ENCODE measurements at regions not wholly inside any gene's neighbourhood (a gene's known extent, or its start where the extent isn't known, plus 50 kb on each side); places are given as distances from the start of the nearest gene placed in this dataset.

GRCh38 chr9:26687421-26687820 is 205.2 kb downstream of the CAAP1 start:
- no peak for TF ChIP-seq EZH2 (IDR thresholded peaks at IDR 0.05; ENCODE audit: borderline replicate concordance, low read length)
- no peak for TF ChIP-seq CTCF (IDR thresholded peaks at IDR 0.05; ENCODE audit: low read length)
- H3K4me1 ChIP-seq (ENCODE audit: insufficient read depth, low read length, severe bottlenecking): no peaks in the 10 kb centered on the region

GRCh38 chr9:26685818-26686217 is 206.8 kb downstream of the CAAP1 start:
- Histone ChIP-seq H3F3A (ENCODE audit: insufficient read depth, low read length) (no peaks in the 10 kb centered on the region), H3K9me2 (ENCODE audit: low read depth, low read length) (no peaks in the 10 kb centered on the region), H3K79me2 (ENCODE audit: insufficient read depth, low read length) (no peaks in the 10 kb centered on the region), H3K4me2 (ENCODE audit: low read length) (no peak overlapping the region), H2AFZ (ENCODE audit: low read length) (no peak overlapping the region), H3K9ac (ENCODE audit: low read length) (no peak overlapping the region), H3K27me3 (ENCODE audit: insufficient read depth, low read length) (no peaks in the 10 kb centered on the region), H3K4me1 (ENCODE audit: insufficient read depth, low read length, severe bottlenecking) (no peaks in the 10 kb centered on the region), H3K36me3 (ENCODE audit: insufficient read depth, low read length) (no peaks in the 10 kb centered on the region), H3K4me3 (ENCODE audit: low read depth, low read length, poor library complexity, severe bottlenecking) (no peak overlapping the region), H3K9me3 (ENCODE audit: low read length) (no peaks in the 10 kb centered on the region), H4K20me1 (ENCODE audit: insufficient read depth, low read length) (no peaks in the 10 kb centered on the region), H3K27ac (ENCODE audit: low read depth, low read length, poor library complexity, severe bottlenecking) (no peak overlapping the region)
- TF ChIP-seq EZH2 (IDR thresholded peaks at IDR 0.05; ENCODE audit: borderline replicate concordance, low read length) (no peak), CTCF (IDR thresholded peaks at IDR 0.05; ENCODE audit: low read length) (no peak)

More at GRCh38 chr9:26687421-26687820, 205.2 kb downstream of the CAAP1 start:
- Histone ChIP-seq H3K79me2 (ENCODE audit: insufficient read depth, low read length) (no peaks in the 10 kb centered on the region), H3K27ac (ENCODE audit: low read depth, low read length, poor library complexity, severe bottlenecking) (no peak overlapping the region), H3K36me3 (ENCODE audit: insufficient read depth, low read length) (no peaks in the 10 kb centered on the region), H3F3A (ENCODE audit: insufficient read depth, low read length) (no peaks in the 10 kb centered on the region), H3K4me3 (ENCODE audit: low read depth, low read length, poor library complexity, severe bottlenecking) (no peak overlapping the region), H2AFZ (ENCODE audit: low read length) (no peak overlapping the region), H3K27me3 (ENCODE audit: insufficient read depth, low read length) (no peaks in the 10 kb centered on the region), H3K9me2 (ENCODE audit: low read depth, low read length) (no peaks in the 10 kb centered on the region), H3K9me3 (ENCODE audit: low read length) (no peaks in the 10 kb centered on the region), H4K20me1 (ENCODE audit: insufficient read depth, low read length) (no peaks in the 10 kb centered on the region), H3K4me2 (ENCODE audit: low read length) (no peak overlapping the region), H3K9ac (ENCODE audit: low read length) (no peak overlapping the region)

GRCh38 chr9:26684029-26684428 is 208.6 kb downstream of the CAAP1 start:
- no peak overlapping the region for H3K9ac ChIP-seq (ENCODE audit: low read length)
- no peak overlapping the region for H2AFZ ChIP-seq (ENCODE audit: low read length)
- TF ChIP-seq CTCF (IDR thresholded peaks at IDR 0.05; ENCODE audit: low read length) (no peak), EZH2 (IDR thresholded peaks at IDR 0.05; ENCODE audit: borderline replicate concordance, low read length) (no peak)
- H3K79me2 ChIP-seq (ENCODE audit: insufficient read depth, low read length): no peaks in the 10 kb centered on the region
- H3K27ac ChIP-seq (ENCODE audit: low read depth, low read length, poor library complexity, severe bottlenecking): no peak overlapping the region
- no peaks in the 10 kb centered on the region for H3K36me3 ChIP-seq (ENCODE audit: insufficient read depth, low read length)
- H3K4me3 ChIP-seq (ENCODE audit: low read depth, low read length, poor library complexity, severe bottlenecking): no peak overlapping the region
- H3K9me2 ChIP-seq (ENCODE audit: low read depth, low read length): no peaks in the 10 kb centered on the region
- H3K27me3 ChIP-seq (ENCODE audit: insufficient read depth, low read length): no peaks in the 10 kb centered on the region
- no peaks in the 10 kb centered on the region for H3F3A ChIP-seq (ENCODE audit: insufficient read depth, low read length)
- H4K20me1 ChIP-seq (ENCODE audit: insufficient read depth, low read length): no peaks in the 10 kb centered on the region
- H3K4me2 ChIP-seq (ENCODE audit: low read length): no peak overlapping the region
- no peaks in the 10 kb centered on the region for H3K4me1 ChIP-seq (ENCODE audit: insufficient read depth, low read length, severe bottlenecking)
- H3K9me3 ChIP-seq (ENCODE audit: low read length): no peaks in the 10 kb centered on the region
